H9 (cell line): ENCODE measurements at regions not wholly inside any gene's neighbourhood (a gene's known extent, or its start where the extent isn't known, plus 50 kb on each side); places are given as distances from the start of the nearest gene placed in this dataset.

ENCODE experiments used
- DNase-seq: peaks from one replicate; pipeline ENCODE4 v3.0.0-alpha.2; 2017
- H2AFZ ChIP-seq: one replicate; pipeline ENCODE4 v1.6.1; 2013; ENCODE audit warnings: mild to moderate bottlenecking, low read length, control low read depth, moderate library complexity
- H2AK5ac ChIP-seq: 2 replicates; pipeline ENCODE4 v1.6.1; 2013; ENCODE audit warnings: low read length, control low read depth, mixed read lengths; ENCODE audit not compliant: insufficient read length
- H2BK120ac ChIP-seq: one replicate; pipeline ENCODE4 v1.6.1; 2013; ENCODE audit warnings: low read depth, mild to moderate bottlenecking, low read length, control low read depth, inconsistent platforms; ENCODE audit not compliant: poor library complexity, severe bottlenecking
- H2BK12ac ChIP-seq: 2 replicates; pipeline ENCODE4 v1.6.1; 2013; ENCODE audit warnings: low read length, control low read depth, mixed read lengths, low read depth; ENCODE audit not compliant: insufficient read length
- H2BK15ac ChIP-seq: 2 replicates; pipeline ENCODE4 v1.6.1; 2013; ENCODE audit warnings: low read depth, low read length, control low read depth
- H2BK20ac ChIP-seq: one replicate; pipeline ENCODE4 v1.6.1; 2013; ENCODE audit warnings: low read depth, mild to moderate bottlenecking, low read length, control low read depth, inconsistent platforms; ENCODE audit not compliant: poor library complexity, severe bottlenecking
- H2BK5ac ChIP-seq: 2 replicates; pipeline ENCODE4 v1.6.1; 2013; ENCODE audit warnings: low read length, control low read depth, mixed read lengths; ENCODE audit not compliant: insufficient read length
- H3K14ac ChIP-seq: 2 replicates; pipeline ENCODE4 v1.6.1; 2013; ENCODE audit warnings: low read length, control low read depth; ENCODE audit not compliant: insufficient read depth
- H3K18ac ChIP-seq: 2 replicates; pipeline ENCODE4 v1.6.1; 2013; ENCODE audit warnings: low read depth, mild to moderate bottlenecking, mixed read lengths, low read length, control low read depth; ENCODE audit not compliant: insufficient read length
- H3K23ac ChIP-seq: 2 replicates; pipeline ENCODE4 v1.6.1; 2013; ENCODE audit warnings: low read length, control low read depth, mixed read lengths, low read depth; ENCODE audit not compliant: insufficient read length
- H3K23me2 ChIP-seq: 2 replicates; pipeline ENCODE4 v1.6.1; 2013; ENCODE audit warnings: low read depth, mild to moderate bottlenecking, mixed read lengths, low read length, control low read depth; ENCODE audit not compliant: insufficient read length, poor library complexity, severe bottlenecking
- H3K27ac ChIP-seq: 2 replicates; pipeline ENCODE4 v1.5.1; 2013; ENCODE audit warnings: low read length, control low read depth, mixed read lengths, low read depth; ENCODE audit not compliant: insufficient read length
- H3K27me3 ChIP-seq: 2 replicates; pipeline ENCODE4 v1.6.1; 2013; ENCODE audit warnings: low read length, control low read depth, inconsistent platforms; ENCODE audit not compliant: insufficient read depth
- H3K4ac ChIP-seq: 2 replicates; pipeline ENCODE4 v1.6.1; 2013; ENCODE audit warnings: low read depth, mild to moderate bottlenecking, control low read depth, inconsistent platforms, low read length, moderate library complexity
- H3K4me1 ChIP-seq: 2 replicates; pipeline ENCODE4 v1.6.1; 2013; ENCODE audit warnings: low read length, control low read depth, inconsistent platforms; ENCODE audit not compliant: insufficient read depth
- H3K4me2 ChIP-seq: 2 replicates; pipeline ENCODE4 v1.6.1; 2013; ENCODE audit warnings: low read length, control low read depth, mixed read lengths; ENCODE audit not compliant: insufficient read length, insufficient read depth
- H3K56ac ChIP-seq: 2 replicates; pipeline ENCODE4 v1.6.1; 2013; ENCODE audit warnings: low read depth, mild to moderate bottlenecking, mixed read lengths, low read length, control low read depth; ENCODE audit not compliant: insufficient read length
- H3K79me1 ChIP-seq: 2 replicates; pipeline ENCODE4 v1.6.1; 2013; ENCODE audit warnings: low read depth, mild to moderate bottlenecking, moderate library complexity, low read length, control low read depth, inconsistent platforms; ENCODE audit not compliant: insufficient read depth, poor library complexity, severe bottlenecking
- H3K79me2 ChIP-seq: 2 replicates; pipeline ENCODE4 v1.6.1; 2013; ENCODE audit warnings: low read length, control low read depth, inconsistent platforms; ENCODE audit not compliant: insufficient read depth
- H3K9ac ChIP-seq: 2 replicates; pipeline ENCODE4 v1.6.1; 2013; ENCODE audit warnings: low read length, control low read depth, mixed read lengths; ENCODE audit not compliant: insufficient read length; ENCODE audit errors: extremely low read depth
- H3K9me3 ChIP-seq: one replicate; pipeline ENCODE4 v1.6.1; 2013; ENCODE audit warnings: low read depth, low read length, inconsistent platforms; ENCODE audit not compliant: control insufficient read depth
- H3T11ph ChIP-seq: one replicate; pipeline ENCODE4 v1.6.1; 2013; ENCODE audit warnings: mild to moderate bottlenecking, low read length, control low read depth, inconsistent platforms
- H4K20me1 ChIP-seq: one replicate; pipeline ENCODE4 v1.6.1; 2013; ENCODE audit not compliant: control insufficient read depth, insufficient read length, insufficient read depth
- H4K5ac ChIP-seq: 2 replicates; pipeline ENCODE4 v1.6.1; 2013; ENCODE audit warnings: low read depth, mild to moderate bottlenecking, mixed read lengths, low read length, control low read depth; ENCODE audit not compliant: insufficient read length
- H4K8ac ChIP-seq: replicated peaks from 2 replicates; pipeline ENCODE4 v1.6.1; 2013; ENCODE audit warnings: low read length, control low read depth, mixed read lengths, low read depth; ENCODE audit not compliant: insufficient read length
- H4K91ac ChIP-seq: 2 replicates; pipeline ENCODE4 v1.6.1; 2013; ENCODE audit warnings: low read depth, mild to moderate bottlenecking, moderate library complexity, mixed read lengths, low read length, control low read depth; ENCODE audit not compliant: insufficient read length
- H3K27ac Mint-ChIP-seq, 3 experiments: 2 replicates in 2 of 3; 3 replicates in 1 of 3; pipeline ENCODE4 v1.8.0; 2020 to 2021; ENCODE audit warnings: mixed read lengths in 3 of 3, mild to moderate bottlenecking in 1 of 3, moderate library complexity in 1 of 3
- H3K27me3 Mint-ChIP-seq: 2 replicates; pipeline ENCODE4 v1.8.0; 2021; ENCODE audit warnings: low read depth, mild to moderate bottlenecking, moderate library complexity, mixed read lengths
- H3K36me3 Mint-ChIP-seq, 3 experiments: 2 replicates in 2 of 3; 3 replicates in 1 of 3; pipeline ENCODE4 v1.8.0; 2020 to 2021; ENCODE audit warnings: low read depth in 3 of 3, mixed read lengths in 3 of 3; ENCODE audit not compliant: insufficient read depth in 1 of 3
- H3K4me1 Mint-ChIP-seq, 2 experiments: 2 replicates each; pipeline ENCODE4 v1.8.0; 2020; ENCODE audit warnings: mixed read lengths in 2 of 2
- H3K4me3 Mint-ChIP-seq, 2 experiments: 2 replicates in 1 of 2; 3 replicates in 1 of 2; pipeline ENCODE4 v1.8.0; 2020 to 2021; ENCODE audit warnings: mild to moderate bottlenecking in 2 of 2, mixed read lengths in 2 of 2, moderate library complexity in 1 of 2
- H3K9me3 Mint-ChIP-seq, 2 experiments: 2 replicates in 1 of 2; 3 replicates in 1 of 2; pipeline ENCODE4 v1.8.0; 2020; ENCODE audit warnings: mild to moderate bottlenecking in 2 of 2, mixed read lengths in 2 of 2, moderate library complexity in 1 of 2
- CTCF ChIP-seq: fragments of 200-600 bp; sonication (generic); conservative IDR thresholded peaks from 3 replicates; pipeline ENCODE4 v1.8.0; 2021; ENCODE audit warnings: antibody characterized with exemption, mild to moderate bottlenecking
- WGBS: extraction: QIAGEN DNeasy Blood & Tissue Kit; methylation state at CpG from one replicate; pipeline ENCODE4 v1.1.7; 2013; ENCODE audit warnings: missing lambda C conversion rate, low lambda C conversion rate, mixed read lengths; ENCODE audit not compliant: insufficient read length; ENCODE audit errors: extremely low coverage; 5-methylcytosine and 5-hydroxymethylcytosine counted together

- peaks cover 5% of the 10 kb centered on the region in 2 experiments for H3K9me3 Mint-ChIP-seq
- Histone ChIP-seq H2BK15ac (no peak overlapping the region), H3K18ac (no peak overlapping the region), H3K27ac (no peak overlapping the region), H4K91ac (no peak overlapping the region), H3K23ac (no peak overlapping the region), H3K4me1 (no peaks in the 10 kb centered on the region), H3K4me2 (no peak overlapping the region), H3K56ac (no peak overlapping the region), H2AK5ac (no peak overlapping the region), H3K79me2 (no peaks in the 10 kb centered on the region), H3K9ac (no peak overlapping the region), H3T11ph (no peak overlapping the region), H2BK5ac (no peak overlapping the region), H2AFZ (no peak overlapping the region), H4K8ac (no peak overlapping the region), H2BK20ac (no peak overlapping the region), H3K14ac (no peak overlapping the region), H4K5ac (no peak overlapping the region), H2BK12ac (no peak overlapping the region), H2BK120ac (no peak overlapping the region), H3K9me3 (no peaks in the 10 kb centered on the region), H4K20me1 (no peaks in the 10 kb centered on the region), H3K27me3 (no peaks in the 10 kb centered on the region), H3K23me2 (no peaks in the 10 kb centered on the region), H3K4ac (no peak overlapping the region), H3K79me1 (no peaks in the 10 kb centered on the region)
- H3K36me3 Mint-ChIP-seq, result peaks cover 0 to 6% (median 1%) of the 10 kb centered on the region in 3 experiments; a peak in 3 of 7 replicates
- H3K4me3 Mint-ChIP-seq, result no peak overlapping the region
- no CpG with 5 or more reads among the region's 11 CpGs for WGBS
- H3K27ac Mint-ChIP-seq, result no peak overlapping the region
- no peak for TF ChIP-seq CTCF
- H3K27me3 Mint-ChIP-seq, result peaks cover 3% of the 10 kb centered on the region; the same call in 1 of the 2 replicates
- H3K4me1 Mint-ChIP-seq, result no peaks in the 10 kb centered on the region
- no peak for DNase-seq
Measured at GRCh38 chr12:114936148-114937079, 252.4 kb upstream of the TBX3 start.
